ENCODE measurements at regions not wholly inside any gene's neighbourhood (a gene's known extent, or its start where the extent isn't known, plus 50 kb on each side); places are given as distances from the start of the nearest gene placed in this dataset.

- Mint-ChIP-seq H3K27ac (no peak overlapping the region), H3K4me3 (no peak overlapping the region), H3K36me3 (ENCODE audit: low read depth) (no peaks in the 10 kb centered on the region), H3K9me3 (no peaks in the 10 kb centered on the region), H3K4me1 (ENCODE audit: low read depth) (peaks cover 10% of the 10 kb centered on the region), H3K27me3 (ENCODE audit: insufficient read depth) (no peaks in the 10 kb centered on the region)
- DNase-seq = no peak
- TF ChIP-seq CTCF (IDR thresholded peaks at IDR 0.05) = no peak
Observed at GRCh38 chr6:113202852-113203714, 654.1 kb upstream of the MARCKS start.

GRCh38 chr6:113203715-113204110 lies 653.4 kb upstream of the MARCKS start:
- Mint-ChIP-seq H3K27ac (no peak overlapping the region), H3K4me3 (no peak overlapping the region), H3K9me3 (no peaks in the 10 kb centered on the region), H3K4me1 (ENCODE audit: low read depth) (peaks cover 15% of the 10 kb centered on the region), H3K27me3 (ENCODE audit: insufficient read depth) (no peaks in the 10 kb centered on the region), H3K36me3 (ENCODE audit: low read depth) (no peaks in the 10 kb centered on the region)
- TF ChIP-seq CTCF (IDR thresholded peaks at IDR 0.05) = no peak
- DNase-seq = no peak

- DNase-seq = no peak
- H3K4me3 Mint-ChIP-seq = no peak overlapping the region
- H3K27ac Mint-ChIP-seq = no peak overlapping the region; the same call in 1 of the 2 replicates
- H3K4me1 Mint-ChIP-seq (ENCODE audit: low read depth) = peaks cover 19% of the 10 kb centered on the region
- H3K27me3 Mint-ChIP-seq (ENCODE audit: insufficient read depth) = no peaks in the 10 kb centered on the region
- no peaks in the 10 kb centered on the region for H3K36me3 Mint-ChIP-seq (ENCODE audit: low read depth)
- no peaks in the 10 kb centered on the region for H3K9me3 Mint-ChIP-seq
- TF ChIP-seq CTCF (IDR thresholded peaks at IDR 0.05) = no peak
Observed at GRCh38 chr6:113205553-113205952, 651.6 kb upstream of the MARCKS start.

- Mint-ChIP-seq H3K9me3 (no peaks in the 10 kb centered on the region), H3K4me1 (ENCODE audit: low read depth) (peaks cover 19% of the 10 kb centered on the region), H3K27me3 (ENCODE audit: insufficient read depth) (no peaks in the 10 kb centered on the region), H3K27ac (no peak overlapping the region), H3K4me3 (no peak overlapping the region; the same call in 1 of the 2 replicates), H3K36me3 (ENCODE audit: low read depth) (no peaks in the 10 kb centered on the region)
- no peak for DNase-seq
- TF ChIP-seq CTCF (IDR thresholded peaks at IDR 0.05) = no peak
Observed at GRCh38 chr6:113208726-113209125, 648.4 kb upstream of the MARCKS start.

GRCh38 chr6:113209315-113209714 lies 647.8 kb upstream of the MARCKS start:
- no peak for DNase-seq
- H3K4me3 Mint-ChIP-seq = no peak overlapping the region
- no peaks in the 10 kb centered on the region for H3K9me3 Mint-ChIP-seq
- no peaks in the 10 kb centered on the region for H3K27me3 Mint-ChIP-seq (ENCODE audit: insufficient read depth)
- no peaks in the 10 kb centered on the region for H3K36me3 Mint-ChIP-seq (ENCODE audit: low read depth)
- H3K4me1 Mint-ChIP-seq (ENCODE audit: low read depth) = peaks cover 19% of the 10 kb centered on the region
- no peak for TF ChIP-seq CTCF (IDR thresholded peaks at IDR 0.05)
- no peak overlapping the region for H3K27ac Mint-ChIP-seq

All from HFFc6 (cell line).